SK-N-SH (cell line): ENCODE measurements at regions not wholly inside any gene's neighbourhood (a gene's known extent, or its start where the extent isn't known, plus 50 kb on each side); places are given as distances from the start of the nearest gene placed in this dataset.

Experiments
- CTCF ChIA-PET: fragments of 300-600, 350-600 bp; formaldehyde crosslinking; extraction: SDS; loops from one replicate; lab custom pipeline; 2021; lab: Yijun Ruan, JAX
- POLR2A ChIA-PET: fragments of 350-600 bp; sonication (Branson Sonifier 250); formaldehyde crosslinking; extraction: SDS; loops from one replicate; lab custom pipeline; 2020; ENCODE audit warnings: antibody characterized with exemption, inconsistent platforms; lab: Yijun Ruan, JAX
- DNase-seq: peaks from one replicate; pipeline ENCODE4 v3.0.0; 2012
- H2AFZ ChIP-seq: fragments of 200-600 bp; sonication (generic); 2 replicates; pipeline ENCODE4 v1.8.1; 2016; ENCODE audit warnings: antibody characterized with exemption, mild to moderate bottlenecking, low read depth
- H3F3A ChIP-seq: fragments of 200-600 bp; sonication (generic); replicated peaks from 2 replicates; pipeline ENCODE3; 2016; ENCODE audit warnings: antibody characterized with exemption, mild to moderate bottlenecking; ENCODE audit not compliant: insufficient read depth
- H3K27ac ChIP-seq, 2 experiments: fragments of 200-500 bp in 1 of 2; fragments of 200-600 bp in 1 of 2; sonication (Bioruptor generic) in 1 of 2; sonication (generic), shearing (Covaris generic) in 1 of 2; 2 replicates each; pipeline versions ENCODE4 v1.5.1 to v1.6.1; 2014 to 2016; ENCODE audit warnings: low read depth in 2 of 2, inconsistent platforms in 1 of 2, low read length in 1 of 2, mild to moderate bottlenecking in 1 of 2, mixed read lengths in 1 of 2
- H3K27me3 ChIP-seq: fragments of 200-600 bp; sonication (generic), shearing (Covaris generic); 2 replicates; pipeline ENCODE4 v1.6.1; 2016; ENCODE audit warnings: mixed run types; ENCODE audit not compliant: insufficient read depth
- H3K36me3 ChIP-seq, 2 experiments: fragments of 200-500 bp in 1 of 2; fragments of 200-600 bp in 1 of 2; sonication (Bioruptor generic) in 1 of 2; sonication (generic) in 1 of 2; replicated peaks in 1 of 2; 2 replicates each; pipeline versions ENCODE3 to v1.5.1; 2014 to 2016; ENCODE audit warnings: low read length in 1 of 2, mild to moderate bottlenecking in 1 of 2; ENCODE audit not compliant: insufficient read depth in 2 of 2, control insufficient read depth in 1 of 2
- H3K4me1 ChIP-seq, 2 experiments: fragments of 200-500 bp in 1 of 2; fragments of 200-600 bp in 1 of 2; sonication (Bioruptor generic) in 1 of 2; sonication (generic), shearing (Covaris generic) in 1 of 2; 2 replicates each; pipeline versions ENCODE4 v1.5.1 to v1.6.1; 2014 to 2016; ENCODE audit warnings: low read depth in 1 of 2, low read length in 1 of 2, mixed run types in 1 of 2; ENCODE audit not compliant: insufficient read depth in 2 of 2, control insufficient read depth in 1 of 2
- H3K4me2 ChIP-seq: fragments of 200-600 bp; sonication (generic), shearing (Covaris generic); 2 replicates; pipeline ENCODE4 v1.6.1; 2017; ENCODE audit warnings: mixed run types
- H3K4me3 ChIP-seq, 2 experiments: fragments of 200-500 bp in 1 of 2; fragments of 200-600 bp in 1 of 2; sonication (Bioruptor generic) in 1 of 2; sonication (generic), shearing (Covaris generic) in 1 of 2; 2 replicates each; pipeline versions ENCODE4 v1.5.1 to v1.8.1; 2014 to 2016; ENCODE audit warnings: low read depth in 2 of 2, inconsistent platforms in 1 of 2, low read length in 1 of 2, mild to moderate bottlenecking in 1 of 2, mixed read lengths in 1 of 2, moderate library complexity in 1 of 2
- H3K79me2 ChIP-seq: fragments of 200-600 bp; sonication (generic); 2 replicates; pipeline ENCODE4 v1.8.1; 2017; ENCODE audit warnings: mild to moderate bottlenecking; ENCODE audit not compliant: insufficient read depth
- H3K9ac ChIP-seq: fragments of 200-600 bp; sonication (generic); 2 replicates; pipeline ENCODE4 v1.6.1; 2017; ENCODE audit warnings: mixed run types
- H3K9me2 ChIP-seq: fragments of 200-600 bp; sonication (generic); 2 replicates; pipeline ENCODE4 v1.6.1; 2017; ENCODE audit warnings: mixed run types
- H3K9me3 ChIP-seq: fragments of 200-600 bp; sonication (generic); 2 replicates; pipeline ENCODE4 v1.6.1; 2017; ENCODE audit warnings: mixed run types, mild to moderate bottlenecking, moderate library complexity
- H4K20me1 ChIP-seq: fragments of 200-600 bp; sonication (generic); 2 replicates; pipeline ENCODE4 v1.6.1; 2017; ENCODE audit warnings: mild to moderate bottlenecking, mixed run types; ENCODE audit not compliant: insufficient read depth
- ELF1 ChIP-seq: IDR thresholded peaks from 2 replicates; pipeline ENCODE4 v1.4.0; 2012
- EZH2phosphoT487 ChIP-seq: fragments of 200-600 bp; sonication (generic); IDR thresholded peaks from 2 replicates; pipeline ENCODE4 v1.6.1; 2017; ENCODE audit warnings: low read depth, mixed run types, mild to moderate bottlenecking, antibody characterized with exemption, moderate library complexity, borderline replicate concordance
- FOXJ3 ChIP-seq: sonication (generic); formaldehyde crosslinking; IDR thresholded peaks from 2 replicates; pipeline ENCODE4 v1.5.1; 2020; ENCODE audit warnings: mild to moderate bottlenecking, missing genetic modification reagents
- FOXM1 ChIP-seq: IDR thresholded peaks from 2 replicates; pipeline ENCODE4 v1.4.0; 2012; ENCODE audit warnings: low read depth, mild to moderate bottlenecking
- MXI1 ChIP-seq: IDR thresholded peaks from 2 replicates; pipeline ENCODE4 v1.6.1; 2012; ENCODE audit warnings: mild to moderate bottlenecking, low read depth, low read length, improper control_type of control experiment
- RXRA ChIP-seq: IDR thresholded peaks from 2 replicates; pipeline ENCODE4 v1.4.0; 2012; ENCODE audit warnings: low read depth, mild to moderate bottlenecking, borderline replicate concordance
- SIN3A ChIP-seq: IDR thresholded peaks from 2 replicates; pipeline ENCODE4 v1.6.1; 2012; ENCODE audit warnings: low read depth, mild to moderate bottlenecking, low read length, moderate library complexity, borderline replicate concordance
- TAF1 ChIP-seq: IDR thresholded peaks from 2 replicates; pipeline ENCODE4 v1.6.1; 2012; ENCODE audit warnings: low read depth, mild to moderate bottlenecking, low read length, moderate library complexity, borderline replicate concordance
- WGBS: methylation state at CpG from one replicate; pipeline ENCODE4 v1.1.6; 2017; ENCODE audit warnings: low lambda C conversion rate; 5-methylcytosine and 5-hydroxymethylcytosine counted together
- TF ChIP-seq, protein P1 (sequence below): IDR thresholded peaks from 2 replicates; pipeline ENCODE4 v1.6.1; 2012; ENCODE audit warnings: mild to moderate bottlenecking, low read depth, low read length, moderate library complexity
- TF ChIP-seq, protein P2 (sequence below): fragments of 150-350 bp; IDR thresholded peaks from 2 replicates; pipeline ENCODE4 v1.6.1; 2016; ENCODE audit warnings: mild to moderate bottlenecking, low read depth, low read length
- TF ChIP-seq, protein P3 (sequence below): fragments of 200-600 bp; sonication (generic); IDR thresholded peaks from 2 replicates; pipeline ENCODE4 v1.6.1; 2017; ENCODE audit warnings: antibody characterized with exemption, mild to moderate bottlenecking, moderate library complexity
- TF ChIP-seq, protein P4 (sequence below): IDR thresholded peaks from 2 replicates; pipeline ENCODE4 v1.4.0; 2012; ENCODE audit warnings: low read depth, borderline replicate concordance

DNA sequence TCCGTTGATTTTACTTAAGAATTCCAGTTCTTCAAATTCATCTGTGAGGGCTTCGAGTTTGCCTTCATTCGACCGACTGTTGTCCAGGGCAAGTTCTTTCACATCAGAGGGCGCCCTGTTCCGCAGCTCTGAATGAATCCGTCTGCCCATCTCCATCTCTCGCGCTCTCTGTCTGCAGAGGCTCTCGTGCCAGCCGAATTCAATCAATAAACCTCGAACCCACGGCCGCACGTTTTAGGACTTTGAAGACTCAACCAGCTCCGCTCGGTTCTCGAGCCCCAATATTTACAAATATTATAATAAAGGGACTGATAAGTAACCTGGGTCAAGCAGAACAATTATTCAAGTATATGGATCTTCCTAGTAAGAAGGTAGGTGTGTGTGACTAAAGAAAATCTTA lies 556.4 kb upstream of the SMIM31 start (continued):
- TF ChIP-seq, protein P1, sequence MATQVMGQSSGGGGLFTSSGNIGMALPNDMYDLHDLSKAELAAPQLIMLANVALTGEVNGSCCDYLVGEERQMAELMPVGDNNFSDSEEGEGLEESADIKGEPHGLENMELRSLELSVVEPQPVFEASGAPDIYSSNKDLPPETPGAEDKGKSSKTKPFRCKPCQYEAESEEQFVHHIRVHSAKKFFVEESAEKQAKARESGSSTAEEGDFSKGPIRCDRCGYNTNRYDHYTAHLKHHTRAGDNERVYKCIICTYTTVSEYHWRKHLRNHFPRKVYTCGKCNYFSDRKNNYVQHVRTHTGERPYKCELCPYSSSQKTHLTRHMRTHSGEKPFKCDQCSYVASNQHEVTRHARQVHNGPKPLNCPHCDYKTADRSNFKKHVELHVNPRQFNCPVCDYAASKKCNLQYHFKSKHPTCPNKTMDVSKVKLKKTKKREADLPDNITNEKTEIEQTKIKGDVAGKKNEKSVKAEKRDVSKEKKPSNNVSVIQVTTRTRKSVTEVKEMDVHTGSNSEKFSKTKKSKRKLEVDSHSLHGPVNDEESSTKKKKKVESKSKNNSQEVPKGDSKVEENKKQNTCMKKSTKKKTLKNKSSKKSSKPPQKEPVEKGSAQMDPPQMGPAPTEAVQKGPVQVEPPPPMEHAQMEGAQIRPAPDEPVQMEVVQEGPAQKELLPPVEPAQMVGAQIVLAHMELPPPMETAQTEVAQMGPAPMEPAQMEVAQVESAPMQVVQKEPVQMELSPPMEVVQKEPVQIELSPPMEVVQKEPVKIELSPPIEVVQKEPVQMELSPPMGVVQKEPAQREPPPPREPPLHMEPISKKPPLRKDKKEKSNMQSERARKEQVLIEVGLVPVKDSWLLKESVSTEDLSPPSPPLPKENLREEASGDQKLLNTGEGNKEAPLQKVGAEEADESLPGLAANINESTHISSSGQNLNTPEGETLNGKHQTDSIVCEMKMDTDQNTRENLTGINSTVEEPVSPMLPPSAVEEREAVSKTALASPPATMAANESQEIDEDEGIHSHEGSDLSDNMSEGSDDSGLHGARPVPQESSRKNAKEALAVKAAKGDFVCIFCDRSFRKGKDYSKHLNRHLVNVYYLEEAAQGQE: no peak
- TF ChIP-seq, protein P2, sequence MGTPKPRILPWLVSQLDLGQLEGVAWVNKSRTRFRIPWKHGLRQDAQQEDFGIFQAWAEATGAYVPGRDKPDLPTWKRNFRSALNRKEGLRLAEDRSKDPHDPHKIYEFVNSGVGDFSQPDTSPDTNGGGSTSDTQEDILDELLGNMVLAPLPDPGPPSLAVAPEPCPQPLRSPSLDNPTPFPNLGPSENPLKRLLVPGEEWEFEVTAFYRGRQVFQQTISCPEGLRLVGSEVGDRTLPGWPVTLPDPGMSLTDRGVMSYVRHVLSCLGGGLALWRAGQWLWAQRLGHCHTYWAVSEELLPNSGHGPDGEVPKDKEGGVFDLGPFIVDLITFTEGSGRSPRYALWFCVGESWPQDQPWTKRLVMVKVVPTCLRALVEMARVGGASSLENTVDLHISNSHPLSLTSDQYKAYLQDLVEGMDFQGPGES: no peak
- TF ChIP-seq FOXJ3 (no peak), TAF1 (no peak), EZH2phosphoT487 (no peak), ELF1 (no peak), SIN3A (no peak)

DNA sequence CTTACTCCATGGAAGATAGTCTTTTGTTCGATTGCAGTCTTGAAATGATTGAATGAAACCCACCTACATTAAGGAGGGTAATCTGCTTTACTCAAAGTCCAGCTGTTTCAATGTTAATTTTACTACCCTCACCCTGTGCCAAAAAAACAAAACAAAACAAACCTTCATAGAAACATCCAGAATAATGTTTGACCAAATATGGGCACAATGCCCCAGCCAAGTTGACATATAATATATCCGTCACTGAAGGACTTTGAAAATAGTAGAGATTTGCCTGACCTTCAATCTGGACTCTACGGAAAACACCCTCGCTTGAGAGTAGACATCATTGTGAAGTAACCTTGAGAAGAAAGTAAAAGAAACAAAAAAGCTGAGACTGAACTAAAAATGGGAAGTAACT lies 550.5 kb upstream of the SMIM31 start:
- Histone ChIP-seq H3K9me3 (no peaks in the 10 kb centered on the region), H3F3A (no peaks in the 10 kb centered on the region)
- ChIA-PET POLR2A (no interaction called here), CTCF (no interaction called here)
- TF ChIP-seq EZH2phosphoT487: no peak
- TF ChIP-seq, protein P3, sequence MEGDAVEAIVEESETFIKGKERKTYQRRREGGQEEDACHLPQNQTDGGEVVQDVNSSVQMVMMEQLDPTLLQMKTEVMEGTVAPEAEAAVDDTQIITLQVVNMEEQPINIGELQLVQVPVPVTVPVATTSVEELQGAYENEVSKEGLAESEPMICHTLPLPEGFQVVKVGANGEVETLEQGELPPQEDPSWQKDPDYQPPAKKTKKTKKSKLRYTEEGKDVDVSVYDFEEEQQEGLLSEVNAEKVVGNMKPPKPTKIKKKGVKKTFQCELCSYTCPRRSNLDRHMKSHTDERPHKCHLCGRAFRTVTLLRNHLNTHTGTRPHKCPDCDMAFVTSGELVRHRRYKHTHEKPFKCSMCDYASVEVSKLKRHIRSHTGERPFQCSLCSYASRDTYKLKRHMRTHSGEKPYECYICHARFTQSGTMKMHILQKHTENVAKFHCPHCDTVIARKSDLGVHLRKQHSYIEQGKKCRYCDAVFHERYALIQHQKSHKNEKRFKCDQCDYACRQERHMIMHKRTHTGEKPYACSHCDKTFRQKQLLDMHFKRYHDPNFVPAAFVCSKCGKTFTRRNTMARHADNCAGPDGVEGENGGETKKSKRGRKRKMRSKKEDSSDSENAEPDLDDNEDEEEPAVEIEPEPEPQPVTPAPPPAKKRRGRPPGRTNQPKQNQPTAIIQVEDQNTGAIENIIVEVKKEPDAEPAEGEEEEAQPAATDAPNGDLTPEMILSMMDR: no peak
- TF ChIP-seq RXRA: no peak
- no peak for TF ChIP-seq MXI1
- TF ChIP-seq ELF1: no peak
- TF ChIP-seq SIN3A: no peak
- TF ChIP-seq, protein P2: no peak
- no peak for TF ChIP-seq FOXM1
- TF ChIP-seq, protein P4, sequence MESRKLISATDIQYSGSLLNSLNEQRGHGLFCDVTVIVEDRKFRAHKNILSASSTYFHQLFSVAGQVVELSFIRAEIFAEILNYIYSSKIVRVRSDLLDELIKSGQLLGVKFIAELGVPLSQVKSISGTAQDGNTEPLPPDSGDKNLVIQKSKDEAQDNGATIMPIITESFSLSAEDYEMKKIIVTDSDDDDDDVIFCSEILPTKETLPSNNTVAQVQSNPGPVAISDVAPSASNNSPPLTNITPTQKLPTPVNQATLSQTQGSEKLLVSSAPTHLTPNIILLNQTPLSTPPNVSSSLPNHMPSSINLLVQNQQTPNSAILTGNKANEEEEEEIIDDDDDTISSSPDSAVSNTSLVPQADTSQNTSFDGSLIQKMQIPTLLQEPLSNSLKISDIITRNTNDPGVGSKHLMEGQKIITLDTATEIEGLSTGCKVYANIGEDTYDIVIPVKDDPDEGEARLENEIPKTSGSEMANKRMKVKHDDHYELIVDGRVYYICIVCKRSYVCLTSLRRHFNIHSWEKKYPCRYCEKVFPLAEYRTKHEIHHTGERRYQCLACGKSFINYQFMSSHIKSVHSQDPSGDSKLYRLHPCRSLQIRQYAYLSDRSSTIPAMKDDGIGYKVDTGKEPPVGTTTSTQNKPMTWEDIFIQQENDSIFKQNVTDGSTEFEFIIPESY: no peak
- TF ChIP-seq, all 33 proteins: peak for 0
- Histone ChIP-seq H3K4me2 (no peak overlapping the region), H3K4me1 (no peaks in the 10 kb centered on the region; a peak in 1 of 4 replicates), H3K79me2 (no peaks in the 10 kb centered on the region), H3K27ac (no peak overlapping the region), H3K4me3 (no peak overlapping the region), H3K27me3 (no peaks in the 10 kb centered on the region), H4K20me1 (no peaks in the 10 kb centered on the region), H3K9ac (no peak overlapping the region), H2AFZ (0 out of 2 replicates have a peak overlapping the region, but pooled peaks have one; percentile 11), H3K9me2 (no peaks in the 10 kb centered on the region), H3K36me3 (no peaks in the 10 kb centered on the region)
- no peak for DNase-seq
- 4% methylated on average over 4 of the region's 4 CpGs for WGBS
